ENCODE measurements at regions not wholly inside any gene's neighbourhood (a gene's known extent, or its start where the extent isn't known, plus 50 kb on each side); places are given as distances from the start of the nearest gene placed in this dataset.

GRCh38 chr2:66689456-66690051, 254.6 kb downstream of the MEIS1 start:
- FAIRE-seq (no peak), DNase-seq (ENCODE audit: low read depth, low spot score) (no peak), ATAC-seq (no peak)
- Histone ChIP-seq H3K36me3 (ENCODE audit: control insufficient read depth in 2 of 2, insufficient read depth in 2 of 2, low read length in 1 of 2) (no peaks in the 10 kb centered on the region), H3K4me1 (ENCODE audit: control insufficient read depth, insufficient read depth, low read length) (no peaks in the 10 kb centered on the region), H3K9me3 (replicated peaks; ENCODE audit: control insufficient read depth, insufficient read depth, low read length) (no peaks in the 10 kb centered on the region), H3K9ac (ENCODE audit: control insufficient read depth, insufficient read depth, low read length) (no peak overlapping the region), H3K4me3 (no peak overlapping the region), H3K4me2 (ENCODE audit: control insufficient read depth, insufficient read depth) (no peak overlapping the region), H4K20me1 (ENCODE audit: control insufficient read depth, insufficient read depth) (no peaks in the 10 kb centered on the region), H2AFZ (ENCODE audit: control insufficient read depth, low read depth, low read length) (no peak overlapping the region), H3K27ac (ENCODE audit: control insufficient read depth, insufficient read depth) (no peak overlapping the region), H3K79me2 (ENCODE audit: control insufficient read depth, insufficient read depth, low read length) (no peaks in the 10 kb centered on the region), H3K27me3 (replicated peaks in 1 of 2; ENCODE audit: control insufficient read depth in 2 of 2, insufficient read depth in 2 of 2, low read length in 1 of 2) (no peaks in the 10 kb centered on the region)
- ChIA-PET POLR2A (no interaction called here), SMC1A (ENCODE audit: uncharacterized antibody, unreplicated experiment) (no interaction called here), RAD21 (ENCODE audit: unreplicated experiment) (no interaction called here), CTCF (no interaction called here)
- TF ChIP-seq SRF (IDR thresholded peaks at IDR 0.05; ENCODE audit: low read depth in 2 of 2, low read length in 2 of 2) = no peak
- TF ChIP-seq EP300 (IDR thresholded peaks at IDR 0.05; ENCODE audit: borderline replicate concordance in 1 of 2, control insufficient read depth in 1 of 2, low read depth in 2 of 2, low read length in 2 of 2) = no peak
- TF ChIP-seq MEF2A (IDR thresholded peaks at IDR 0.05; ENCODE audit: insufficient read depth, low read depth, low read length) = no peak
- 62% methylated on average over 5 of the region's 5 CpGs for WGBS (ENCODE audit: insufficient coverage, insufficient replicate concordance, low lambda C conversion rate, missing lambda C conversion rate)
- in situ Hi-C loops (cut with MboI) (no loop called here), intact Hi-C loops (cut with micrococcal nuclease; ENCODE audit: unreplicated experiment) (no loop called here)
- BruUV-seq (replicated peaks) = no TSS peak

GRCh38 chr2:66691031-66691965, 256.4 kb downstream of the MEIS1 start:
- no peak for ATAC-seq
- no peaks in the 10 kb centered on the region for H3K4me1 ChIP-seq (ENCODE audit: control insufficient read depth, insufficient read depth, low read length)
- H3K27ac ChIP-seq (ENCODE audit: control insufficient read depth, insufficient read depth) = no peak overlapping the region
- H3K4me3 ChIP-seq = no peak overlapping the region
- ChIA-PET SMC1A (ENCODE audit: uncharacterized antibody, unreplicated experiment) (no interaction called here), CTCF (no interaction called here), RAD21 (ENCODE audit: unreplicated experiment) (no interaction called here), POLR2A (no interaction called here)
- no peaks in the 10 kb centered on the region for H4K20me1 ChIP-seq (ENCODE audit: control insufficient read depth, insufficient read depth)
- no peaks in the 10 kb centered on the region for H3K27me3 ChIP-seq (replicated peaks in 1 of 2; ENCODE audit: control insufficient read depth in 2 of 2, insufficient read depth in 2 of 2, low read length in 1 of 2)
- 14% methylated on average over 10 of the region's 10 CpGs for WGBS (ENCODE audit: insufficient coverage, insufficient replicate concordance, low lambda C conversion rate, missing lambda C conversion rate)
- intact Hi-C loops (cut with micrococcal nuclease; ENCODE audit: unreplicated experiment) (no loop called here), in situ Hi-C loops (cut with MboI) (no loop called here)
- H3K4me2 ChIP-seq (ENCODE audit: control insufficient read depth, insufficient read depth) = no peak overlapping the region
- DNase-seq (ENCODE audit: low read depth, low spot score) = no peak
- H3K36me3 ChIP-seq (ENCODE audit: control insufficient read depth in 2 of 2, insufficient read depth in 2 of 2, low read length in 1 of 2) = no peaks in the 10 kb centered on the region
- H3K79me2 ChIP-seq (ENCODE audit: control insufficient read depth, insufficient read depth, low read length) = no peaks in the 10 kb centered on the region
- no peak for FAIRE-seq
- H2AFZ ChIP-seq (ENCODE audit: control insufficient read depth, low read depth, low read length) = no peak overlapping the region
- no peak overlapping the region for H3K9ac ChIP-seq (ENCODE audit: control insufficient read depth, insufficient read depth, low read length)
- TF ChIP-seq SUZ12 (IDR thresholded peaks at IDR 0.05; ENCODE audit: unreplicated experiment) = no peak
- TF ChIP-seq POU2F2 (IDR thresholded peaks at IDR 0.05; ENCODE audit: borderline replicate concordance, low read depth, low read length) = no peak
- TF ChIP-seq NFXL1 (IDR thresholded peaks at IDR 0.05; ENCODE audit: borderline replicate concordance) = no peak
- no peak for TF ChIP-seq BCLAF1 (IDR thresholded peaks at IDR 0.05)
- TF ChIP-seq SMARCA5 (IDR thresholded peaks at IDR 0.05) = no peak
- no peak for TF ChIP-seq MTA2 (IDR thresholded peaks at IDR 0.05; ENCODE audit: low read depth)
- TF ChIP-seq EP300 (IDR thresholded peaks at IDR 0.05; ENCODE audit: borderline replicate concordance in 1 of 2, control insufficient read depth in 1 of 2, low read depth in 2 of 2, low read length in 2 of 2) = no peak
- TF ChIP-seq TCF7 (IDR thresholded peaks at IDR 0.05; ENCODE audit: borderline replicate concordance) = no peak
- TF ChIP-seq IKZF2 (IDR thresholded peaks at IDR 0.05) = no peak
- no peak for TF ChIP-seq CEBPB (IDR thresholded peaks at IDR 0.05; ENCODE audit: borderline replicate concordance in 1 of 2, low read depth in 2 of 2, low read length in 2 of 2)
- no peak for TF ChIP-seq HCFC1 (IDR thresholded peaks at IDR 0.05; ENCODE audit: low read length)
- no peaks in the 10 kb centered on the region for H3K9me3 ChIP-seq (replicated peaks; ENCODE audit: control insufficient read depth, insufficient read depth, low read length)
- BruUV-seq (replicated peaks) = no TSS peak

All from GM12878 (cell line).